GM23248 (cell line): ENCODE measurements at regions not wholly inside any gene's neighbourhood (a gene's known extent, or its start where the extent isn't known, plus 50 kb on each side); places are given as distances from the start of the nearest gene placed in this dataset.

Experiments used
- EZH2 ChIP-seq: fragments of 200-600 bp; sonication (generic); IDR thresholded peaks from 2 replicates; pipeline ENCODE4 v1.6.1; 2018; ENCODE audit warnings: antibody characterized with exemption, mild to moderate bottlenecking; ENCODE audit not compliant: insufficient read depth, poor library complexity, severe bottlenecking
- EZH2phosphoT487 ChIP-seq: fragments of 200-600 bp; sonication (generic); IDR thresholded peaks from 2 replicates; pipeline ENCODE4 v1.6.1; 2018; ENCODE audit warnings: antibody characterized with exemption, moderate library complexity, mild to moderate bottlenecking, low read depth; ENCODE audit not compliant: insufficient read depth

DNA sequence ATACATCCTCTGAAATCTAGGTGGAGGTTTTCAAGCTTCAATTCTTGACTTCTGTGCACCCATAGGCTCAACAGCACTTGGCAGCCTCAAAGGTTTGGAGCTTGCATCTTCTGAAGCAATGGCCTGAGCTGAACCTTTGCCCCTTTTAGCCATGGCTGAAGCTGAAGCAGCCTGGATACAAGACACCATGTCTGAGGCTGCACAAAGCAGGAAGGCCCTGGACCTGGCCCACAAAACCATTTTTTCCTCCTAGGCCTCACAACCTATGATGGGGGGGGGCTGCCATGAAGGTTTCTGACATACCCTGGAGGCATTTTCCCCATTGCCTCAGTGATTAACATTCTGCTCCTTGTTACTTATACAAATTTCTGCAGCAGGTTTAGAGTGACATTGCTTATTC, 173.3 kb upstream of the PRMT6 start:
- TF ChIP-seq EZH2 = no peak
- TF ChIP-seq EZH2phosphoT487 = no peak
